Right lobe of liver (tissue), 6 donors: ENCODE measurements at regions not wholly inside any gene's neighbourhood (a gene's known extent, or its start where the extent isn't known, plus 50 kb on each side); places are given as distances from the start of the nearest gene placed in this dataset.

ENCODE experiments used
- ATAC-seq, 4 donors: fragments of 200-7000 bp; cut with Tn5 transposase; one replicate each; pipeline ENCODE4 v1.9.1; 2020; ENCODE audit warnings: mild to moderate bottlenecking in 4 of 4, moderate library complexity in 4 of 4
- DNase-seq, 3 donors: peaks; one replicate each; pipeline ENCODE4 v3.0.0-alpha.2; 2020
- H3K27ac ChIP-seq, 3 donors: fragments of 200-600 bp; one replicate each; pipeline ENCODE4 v1.8.0; 2022
- H3K27me3 ChIP-seq, 2 donors: fragments of 200-600 bp; one replicate each; pipeline ENCODE4 v1.8.0; 2022
- H3K36me3 ChIP-seq, 4 donors: fragments of 200-600 bp; sonication (generic) in 1 of 4; one replicate each; pipeline versions ENCODE4 v1.5.1 to v1.8.0; 2017 to 2022; ENCODE audit warnings: control low read depth in 1 of 4
- H3K4me1 ChIP-seq, 4 donors: fragments of 200-600 bp; sonication (generic) in 1 of 4; one replicate each; pipeline versions ENCODE4 v1.5.1 to v1.8.0; 2017 to 2022; ENCODE audit warnings: control low read depth in 1 of 4
- H3K4me3 ChIP-seq, 3 donors: fragments of 200-600 bp; one replicate each; pipeline ENCODE4 v1.8.0; 2022
- H3K9me3 ChIP-seq, 4 donors: fragments of 200-600 bp; sonication (generic) in 1 of 4; one replicate each; pipeline versions ENCODE4 v1.5.1 to v1.8.0; 2017 to 2022; ENCODE audit warnings: control low read depth in 1 of 4
- POLR2A ChIP-seq: fragments of 450-650 bp; IDR thresholded peaks from one replicate; pipeline ENCODE4 v1.6.1; 2017; ENCODE audit warnings: antibody characterized with exemption, mild to moderate bottlenecking
- WGBS: methylation state at CpG from one replicate; pipeline ENCODE4 v1.1.6; 2018; ENCODE audit warnings: low coverage, low lambda C conversion rate; ENCODE audit not compliant: insufficient coverage; ENCODE audit errors: missing lambda C conversion rate; 5-methylcytosine and 5-hydroxymethylcytosine counted together
- intact Hi-C, 2 donors: fragments of 100-400 bp; cut with DNase I; formaldehyde crosslinking; loops; one replicate each; pipeline versions ENCODE4 v1.11.2 to v1.14.1; 2022
- TF ChIP-seq, protein P1 (sequence below), 4 donors: fragments of 200-600 bp in 3 of 4; fragments of 450-650 bp in 1 of 4; IDR thresholded peaks; one replicate each; pipeline versions ENCODE4 v1.5.1 to v1.8.0; 2016 to 2022; ENCODE audit warnings: antibody characterized with exemption in 4 of 4, mild to moderate bottlenecking in 2 of 4
- donor health status: DM: no; HTN: yes; CAD: no.
- donor health status: DM: no; HTN: no; CAD: no.
- donor health status: DM: no; HTN: no; CAD: no.
- donor health status: DM: no; HTN: yes; CAD: no.
- donor health status: DM: no; HTN: yes; CAD: no.

DNA sequence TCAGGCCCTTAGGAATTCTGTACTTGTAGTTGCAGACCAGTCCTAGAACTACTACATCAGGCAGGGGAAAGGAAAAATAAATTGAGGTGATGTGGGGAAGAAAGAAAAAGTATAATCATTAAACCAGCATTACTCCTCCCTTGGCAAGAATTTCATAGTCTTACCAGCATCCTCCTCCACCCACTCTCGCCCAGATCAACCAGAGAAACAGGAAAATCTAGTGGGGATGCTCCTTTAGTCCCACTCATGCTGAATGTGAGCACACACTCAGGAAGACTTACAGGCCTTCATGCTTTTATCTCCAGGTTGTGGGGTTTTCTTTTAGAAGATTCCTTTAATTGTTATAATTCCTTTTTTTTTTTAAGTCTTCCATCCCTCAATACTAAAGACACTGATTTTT lies 129.3 kb upstream of the CCDC150 start:
- no peaks in the 10 kb centered on the region for H3K36me3 ChIP-seq
- no peaks in the 10 kb centered on the region for H3K9me3 ChIP-seq
- ATAC-seq (no peak), DNase-seq (no peak)
- 60% methylated on average over 1 of the region's 1 CpG for WGBS
- TF ChIP-seq, protein P1, sequence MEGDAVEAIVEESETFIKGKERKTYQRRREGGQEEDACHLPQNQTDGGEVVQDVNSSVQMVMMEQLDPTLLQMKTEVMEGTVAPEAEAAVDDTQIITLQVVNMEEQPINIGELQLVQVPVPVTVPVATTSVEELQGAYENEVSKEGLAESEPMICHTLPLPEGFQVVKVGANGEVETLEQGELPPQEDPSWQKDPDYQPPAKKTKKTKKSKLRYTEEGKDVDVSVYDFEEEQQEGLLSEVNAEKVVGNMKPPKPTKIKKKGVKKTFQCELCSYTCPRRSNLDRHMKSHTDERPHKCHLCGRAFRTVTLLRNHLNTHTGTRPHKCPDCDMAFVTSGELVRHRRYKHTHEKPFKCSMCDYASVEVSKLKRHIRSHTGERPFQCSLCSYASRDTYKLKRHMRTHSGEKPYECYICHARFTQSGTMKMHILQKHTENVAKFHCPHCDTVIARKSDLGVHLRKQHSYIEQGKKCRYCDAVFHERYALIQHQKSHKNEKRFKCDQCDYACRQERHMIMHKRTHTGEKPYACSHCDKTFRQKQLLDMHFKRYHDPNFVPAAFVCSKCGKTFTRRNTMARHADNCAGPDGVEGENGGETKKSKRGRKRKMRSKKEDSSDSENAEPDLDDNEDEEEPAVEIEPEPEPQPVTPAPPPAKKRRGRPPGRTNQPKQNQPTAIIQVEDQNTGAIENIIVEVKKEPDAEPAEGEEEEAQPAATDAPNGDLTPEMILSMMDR (IDR thresholded peaks at IDR 0.05) = no peak
- no peak for TF ChIP-seq POLR2A
- no peak overlapping the region for H3K27ac ChIP-seq
- intact Hi-C loops = no loop called here
- no peaks in the 10 kb centered on the region for H3K4me1 ChIP-seq
- no peaks in the 10 kb centered on the region for H3K27me3 ChIP-seq
- H3K4me3 ChIP-seq = no peak overlapping the region

DNA sequence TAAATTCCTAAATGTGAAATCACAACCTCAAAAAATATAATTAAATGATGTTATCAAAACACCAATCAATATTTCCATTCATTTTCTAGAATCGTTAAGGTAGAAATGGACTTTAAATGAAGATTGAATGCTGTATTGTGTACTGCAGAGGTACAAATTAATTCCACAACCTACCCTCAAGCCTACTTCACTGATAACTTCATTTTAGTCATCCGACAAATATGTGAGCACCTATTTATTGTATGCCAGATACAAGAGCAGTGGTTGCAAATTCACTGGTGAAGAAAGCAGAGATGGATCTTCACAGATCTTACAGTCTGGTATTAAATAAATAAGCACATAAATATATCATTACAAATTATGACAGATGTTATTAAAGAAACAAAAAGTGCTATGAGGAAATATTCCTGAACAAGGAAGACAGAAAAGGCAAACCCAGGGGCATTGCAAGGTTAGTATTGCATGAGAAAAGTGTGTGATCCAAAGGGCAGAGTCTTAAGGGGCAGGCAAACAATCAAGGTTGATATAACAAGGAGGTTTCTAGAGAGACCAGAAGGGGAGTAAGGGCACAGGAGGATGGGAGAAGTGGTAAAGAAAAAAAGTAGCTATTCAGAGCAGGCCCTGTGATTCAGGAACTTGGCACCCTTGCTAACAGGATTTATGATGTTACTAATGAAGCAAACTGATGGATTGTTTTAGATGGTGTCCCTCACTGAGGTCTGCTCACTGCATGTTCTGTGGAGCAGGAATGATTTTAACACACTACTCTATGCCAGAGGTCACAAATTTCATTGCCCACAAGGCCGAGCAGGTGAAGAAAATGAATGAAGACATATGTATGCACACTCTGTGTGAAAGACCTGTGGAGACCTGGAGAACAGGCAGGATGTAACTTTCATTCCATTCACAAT lies 128.0 kb upstream of the CCDC150 start:
- no peak overlapping the region for H3K4me3 ChIP-seq
- 92% methylated on average over 2 of the region's 3 CpGs for WGBS
- no peaks in the 10 kb centered on the region for H3K27me3 ChIP-seq
- no peaks in the 10 kb centered on the region for H3K9me3 ChIP-seq
- DNase-seq = no peak
- no peaks in the 10 kb centered on the region for H3K36me3 ChIP-seq
- ATAC-seq = no peak
- TF ChIP-seq, protein P1 (IDR thresholded peaks at IDR 0.05) = no peak
- TF ChIP-seq POLR2A = no peak
- H3K27ac ChIP-seq = no peak overlapping the region
- H3K4me1 ChIP-seq = no peaks in the 10 kb centered on the region
- intact Hi-C loops = no loop called here

DNA sequence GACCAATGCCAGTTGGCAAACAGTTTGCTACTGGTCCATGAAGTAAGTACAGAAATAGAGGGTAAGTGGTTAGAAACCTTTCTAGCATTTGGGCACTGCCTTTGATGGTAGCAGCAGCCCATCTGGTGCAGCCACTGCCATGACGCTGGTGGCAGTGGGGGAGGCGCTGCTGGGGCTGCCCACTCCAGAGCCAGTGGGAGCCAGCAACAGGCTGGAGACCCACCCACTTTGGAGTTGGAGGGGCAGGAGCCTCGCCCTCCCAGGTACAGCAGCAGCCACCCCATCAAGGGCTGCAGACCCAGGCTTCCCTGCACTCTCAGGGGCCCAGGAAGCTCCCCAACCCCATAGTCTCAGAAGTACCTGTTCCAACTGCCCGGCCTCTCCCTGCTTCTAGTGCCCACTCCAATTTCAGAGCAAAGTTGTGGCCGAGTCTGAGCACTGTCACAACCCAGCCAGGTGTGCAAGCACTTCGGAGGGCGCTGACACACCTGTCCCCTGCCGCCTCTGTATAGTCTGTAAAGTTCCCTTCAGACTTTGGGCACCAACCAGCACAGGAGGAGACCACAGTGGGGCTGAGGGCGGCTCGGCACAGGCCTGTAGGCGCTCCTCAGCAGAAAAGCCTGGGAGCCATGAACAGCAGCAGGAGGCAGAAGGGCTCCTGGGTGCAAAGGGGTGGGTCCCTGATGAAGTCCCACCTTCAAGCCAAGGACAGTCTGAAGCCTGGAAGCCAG lies 125.6 kb upstream of the CCDC150 start:
- Histone ChIP-seq H3K27ac (no peak overlapping the region), H3K36me3 (no peaks in the 10 kb centered on the region), H3K4me3 (no peak overlapping the region), H3K27me3 (no peaks in the 10 kb centered on the region), H3K4me1 (no peaks in the 10 kb centered on the region), H3K9me3 (no peaks in the 10 kb centered on the region)
- 93% methylated on average over 3 of the region's 11 CpGs for WGBS
- ATAC-seq (peak in 1 of 4 donors; percentile 40), DNase-seq (no peak)
- intact Hi-C loops = no loop called here
- no peak for TF ChIP-seq POLR2A
- TF ChIP-seq, protein P1 (IDR thresholded peaks at IDR 0.05) = no peak

GRCh38 chr2:196514641-196515040 lies 124.9 kb upstream of the CCDC150 start:
- TF ChIP-seq, protein P1 (IDR thresholded peaks at IDR 0.05) = no peak
- no peak for TF ChIP-seq POLR2A
- Histone ChIP-seq H3K36me3 (no peaks in the 10 kb centered on the region), H3K9me3 (no peaks in the 10 kb centered on the region), H3K27ac (no peak overlapping the region), H3K4me3 (no peak overlapping the region), H3K27me3 (no peaks in the 10 kb centered on the region), H3K4me1 (no peaks in the 10 kb centered on the region)
- intact Hi-C loops = no loop called here
- WGBS = 91% methylated on average over 5 of the region's 5 CpGs
- no peak for ATAC-seq
- DNase-seq = no peak
